Mesodermal cell (in vitro differentiated cells): ENCODE measurements at regions not wholly inside any gene's neighbourhood (a gene's known extent, or its start where the extent isn't known, plus 50 kb on each side); places are given as distances from the start of the nearest gene placed in this dataset.

ENCODE experiments used
- H3K27ac ChIP-seq: 2 replicates; pipeline ENCODE4 v1.7.0; 2013; ENCODE audit warnings: mild to moderate bottlenecking, low read depth, low read length, moderate library complexity; ENCODE audit not compliant: severe bottlenecking
- H3K36me3 ChIP-seq: 2 replicates; pipeline ENCODE4 v1.7.1; 2013; ENCODE audit warnings: mild to moderate bottlenecking, low read length, moderate library complexity; ENCODE audit not compliant: control insufficient read depth, insufficient read depth
- H3K4me1 ChIP-seq: one replicate; pipeline ENCODE4 v1.7.1; 2013; ENCODE audit warnings: mild to moderate bottlenecking, low read length; ENCODE audit not compliant: insufficient read depth, control insufficient read depth, poor library complexity, severe bottlenecking
- H3K4me3 ChIP-seq: 2 replicates; pipeline ENCODE4 v1.7.0; 2013; ENCODE audit warnings: low read length, control low read depth, mild to moderate bottlenecking; ENCODE audit not compliant: insufficient read depth, poor library complexity, severe bottlenecking; ENCODE audit errors: extremely low read depth
- H3K9me3 ChIP-seq: 2 replicates; pipeline ENCODE4 v1.7.1; 2013; ENCODE audit warnings: mild to moderate bottlenecking, low read length, moderate library complexity; ENCODE audit not compliant: control insufficient read depth
- WGBS, 2 experiments: methylation state at CpG; one replicate each; pipeline ENCODE4 v1.1.5; 2013; ENCODE audit warnings: missing lambda C conversion rate in 2 of 2; ENCODE audit not compliant: insufficient coverage in 2 of 2; 5-methylcytosine and 5-hydroxymethylcytosine counted together

- Histone ChIP-seq H3K27ac (no peak overlapping the region), H3K9me3 (no peaks in the 10 kb centered on the region), H3K36me3 (no peaks in the 10 kb centered on the region), H3K4me1 (peaks cover 13% of the 10 kb centered on the region), H3K4me3 (no peak overlapping the region)
These were observed 136.1 kb downstream of the KCTD12 start for GRCh38 chr13:76750126-76750525.

- H3K4me3 ChIP-seq = no peak overlapping the region
- no peaks in the 10 kb centered on the region for H3K4me1 ChIP-seq
- no peak overlapping the region for H3K27ac ChIP-seq
- WGBS, 2 experiments = 67 to 100% methylated on average over 1 of the region's 3 CpGs
- no peaks in the 10 kb centered on the region for H3K9me3 ChIP-seq
- no peaks in the 10 kb centered on the region for H3K36me3 ChIP-seq
These were observed 140.7 kb downstream of the KCTD12 start for GRCh38 chr13:76745261-76746200.

- no peaks in the 10 kb centered on the region for H3K36me3 ChIP-seq
- no peaks in the 10 kb centered on the region for H3K9me3 ChIP-seq
- H3K4me1 ChIP-seq = peaks cover 3% of the 10 kb centered on the region
- WGBS, 2 experiments = 67% methylated on average over 1 of the region's 1 CpG; no CpG with 5 or more reads in 1 of the 2 experiments
- H3K27ac ChIP-seq = no peak overlapping the region
- no peak overlapping the region for H3K4me3 ChIP-seq
These were observed 144.6 kb downstream of the KCTD12 start for GRCh38 chr13:76741624-76742023.

GRCh38 chr13:76741046-76741445 is 145.2 kb downstream of the KCTD12 start:
- Histone ChIP-seq H3K4me1 (peaks cover 3% of the 10 kb centered on the region), H3K4me3 (no peak overlapping the region), H3K9me3 (no peaks in the 10 kb centered on the region), H3K27ac (no peak overlapping the region), H3K36me3 (no peaks in the 10 kb centered on the region)
- WGBS, 2 experiments = 100% methylated on average over 1 of the region's 1 CpG

- peaks cover 3% of the 10 kb centered on the region for H3K4me1 ChIP-seq
- no peak overlapping the region for H3K4me3 ChIP-seq
- H3K36me3 ChIP-seq = no peaks in the 10 kb centered on the region
- 100% methylated on average over 1 of the region's 3 CpGs; no CpG with 5 or more reads in 1 of the 2 experiments for WGBS, 2 experiments
- H3K27ac ChIP-seq = no peak overlapping the region
- no peaks in the 10 kb centered on the region for H3K9me3 ChIP-seq
These were observed 147.6 kb downstream of the KCTD12 start for GRCh38 chr13:76738616-76739015.

- Histone ChIP-seq H3K4me1 (peaks cover 3% of the 10 kb centered on the region), H3K36me3 (no peaks in the 10 kb centered on the region), H3K9me3 (no peaks in the 10 kb centered on the region), H3K4me3 (no peak overlapping the region), H3K27ac (no peak overlapping the region)
- 94 to 96% methylated on average over 3 of the region's 3 CpGs for whole genome bisulfite sequencing, 2 experiments
These were observed 148.7 kb downstream of the KCTD12 start for GRCh38 chr13:76737526-76737925.

- WGBS, 2 experiments = 88 to 94% methylated on average over 3 of the region's 3 CpGs
- no peak overlapping the region for H3K27ac ChIP-seq
- H3K4me1 ChIP-seq = peaks cover 3% of the 10 kb centered on the region
- no peak overlapping the region for H3K4me3 ChIP-seq
- no peaks in the 10 kb centered on the region for H3K9me3 ChIP-seq
- H3K36me3 ChIP-seq = no peaks in the 10 kb centered on the region
These were observed 150.6 kb downstream of the KCTD12 start for GRCh38 chr13:76735641-76736040.

- Histone ChIP-seq H3K36me3 (no peaks in the 10 kb centered on the region), H3K9me3 (no peaks in the 10 kb centered on the region), H3K4me3 (no peak overlapping the region), H3K4me1 (peaks cover 3% of the 10 kb centered on the region), H3K27ac (no peak overlapping the region)
- WGBS, 2 experiments = 100% methylated on average over 1 of the region's 3 CpGs; no CpG with 5 or more reads in 1 of the 2 experiments
These were observed 152.5 kb downstream of the KCTD12 start for GRCh38 chr13:76733671-76734070.

- Histone ChIP-seq H3K36me3 (no peaks in the 10 kb centered on the region), H3K4me1 (no peaks in the 10 kb centered on the region), H3K9me3 (peaks cover 8% of the 10 kb centered on the region), H3K27ac (no peak overlapping the region), H3K4me3 (no peak overlapping the region)
- WGBS, 2 experiments = 80 to 100% methylated on average over 1 of the region's 2 CpGs
These were observed 153.8 kb downstream of the KCTD12 start for GRCh38 chr13:76732367-76732766.

- H3K4me1 ChIP-seq = peaks cover 10% of the 10 kb centered on the region
- no peak overlapping the region for H3K4me3 ChIP-seq
- H3K9me3 ChIP-seq = peaks cover 10% of the 10 kb centered on the region
- H3K27ac ChIP-seq = no peak overlapping the region
- 90 to 100% methylated on average over 1 to 4 of the region's 4 CpGs for WGBS, 2 experiments
- H3K36me3 ChIP-seq = no peaks in the 10 kb centered on the region
These were observed 156.0 kb downstream of the KCTD12 start for GRCh38 chr13:76730220-76730619.

- Histone ChIP-seq H3K4me3 (no peak overlapping the region), H3K36me3 (no peaks in the 10 kb centered on the region), H3K4me1 (peaks cover 15% of the 10 kb centered on the region), H3K27ac (no peak overlapping the region), H3K9me3 (peaks cover 10% of the 10 kb centered on the region)
- WGBS, 2 experiments = 80 to 94% methylated on average over 1 of the region's 1 CpG
These were observed 156.5 kb downstream of the KCTD12 start for GRCh38 chr13:76729691-76730090.
